H1 (cell line): ENCODE measurements at regions not wholly inside any gene's neighbourhood (a gene's known extent, or its start where the extent isn't known, plus 50 kb on each side); places are given as distances from the start of the nearest gene placed in this dataset.

Experiments
- CTCF ChIA-PET: fragments of 300-600 bp; sonication (Branson Sonifier 250); formaldehyde crosslinking; loops from one replicate; lab custom pipeline; 2021; ENCODE audit not compliant: partially characterized antibody; lab: Charles Lee
- POLR2A ChIA-PET: fragments of 300-600 bp; sonication (Branson Sonifier 250); formaldehyde crosslinking; loops from one replicate; lab custom pipeline; 2021; ENCODE audit warnings: inconsistent platforms; ENCODE audit not compliant: partially characterized antibody; lab: Charles Lee
- DNase-seq, 2 experiments: peaks; one replicate each; pipeline versions ENCODE4 v3.0.0 to v3.0.0-alpha.2; 2010 to 2022; ENCODE audit warnings: low spot score in 2 of 2, low read depth in 1 of 2, mixed read lengths in 1 of 2
- FAIRE-seq: peaks from 2 replicates; lab custom pipeline; 2011; peaks lifted over from hg19 to GRCh38; lab: Jason Lieb, UNC
- H2AFZ ChIP-seq: 2 replicates; pipeline ENCODE4 v1.8.1; 2012; ENCODE audit warnings: low read length, inconsistent platforms
- H2AK5ac ChIP-seq: 2 replicates; pipeline ENCODE4 v1.6.1; 2013; ENCODE audit warnings: low read depth, low read length
- H2BK120ac ChIP-seq: replicated peaks from 2 replicates; pipeline ENCODE3; 2013; ENCODE audit warnings: low read depth, low read length, inconsistent platforms
- H2BK12ac ChIP-seq: 2 replicates; pipeline ENCODE4 v1.6.1; 2013; ENCODE audit warnings: low read depth, low read length
- H2BK15ac ChIP-seq: 2 replicates; pipeline ENCODE4 v1.6.1; 2013; ENCODE audit warnings: low read length
- H2BK20ac ChIP-seq: 2 replicates; pipeline ENCODE4 v1.6.1; 2013; ENCODE audit warnings: low read length
- H2BK5ac ChIP-seq: 2 replicates; pipeline ENCODE4 v1.6.1; 2013; ENCODE audit warnings: low read depth, low read length
- H3K14ac ChIP-seq: 2 replicates; pipeline ENCODE4 v1.6.1; 2013; ENCODE audit warnings: inconsistent platforms; ENCODE audit not compliant: insufficient read length
- H3K18ac ChIP-seq: 2 replicates; pipeline ENCODE4 v1.6.1; 2013; ENCODE audit warnings: low read length; ENCODE audit errors: extremely low read depth
- H3K23ac ChIP-seq: 2 replicates; pipeline ENCODE4 v1.6.1; 2013; ENCODE audit warnings: inconsistent platforms; ENCODE audit not compliant: insufficient read length
- H3K23me2 ChIP-seq: 2 replicates; pipeline ENCODE4 v1.6.1; 2013; ENCODE audit warnings: low read depth, low read length
- H3K27ac ChIP-seq: 2 replicates; pipeline ENCODE4 v1.6.1; 2011; ENCODE audit warnings: low read depth, low read length, inconsistent platforms
- H3K27me3 ChIP-seq, 4 experiments: replicated peaks in 1 of 4; 1 replicate in 1 of 4; 2 replicates in 3 of 4; pipeline versions ENCODE4 v1.6.1 to v1.8.1; 2011 to 2013; ENCODE audit warnings: low read length in 3 of 4, mild to moderate bottlenecking in 3 of 4, inconsistent platforms in 2 of 4, mixed read lengths in 2 of 4, moderate library complexity in 1 of 4; ENCODE audit not compliant: control insufficient read depth in 3 of 4, insufficient read depth in 3 of 4; ENCODE audit errors: extremely low read depth in 1 of 4
- H3K36me3 ChIP-seq, 4 experiments: 2 replicates each; pipeline versions ENCODE4 v1.6.1 to v1.8.1; 2011 to 2013; ENCODE audit warnings: mild to moderate bottlenecking in 4 of 4, low read length in 3 of 4, moderate library complexity in 2 of 4, control low read depth in 1 of 4, inconsistent platforms in 1 of 4; ENCODE audit not compliant: insufficient read depth in 4 of 4, control insufficient read depth in 2 of 4
- H3K4ac ChIP-seq: replicated peaks from 2 replicates; pipeline ENCODE3; 2013; ENCODE audit warnings: low read length, low read depth, mixed read lengths, inconsistent platforms; ENCODE audit not compliant: insufficient read length
- H3K4me1 ChIP-seq, 4 experiments: replicated peaks in 1 of 4; 1 replicate in 1 of 4; 2 replicates in 3 of 4; pipeline versions ENCODE4 v1.6.1 to v1.8.1; 2011 to 2013; ENCODE audit warnings: low read length in 3 of 4, inconsistent platforms in 2 of 4, mixed read lengths in 1 of 4; ENCODE audit not compliant: insufficient read depth in 4 of 4, control insufficient read depth in 3 of 4
- H3K4me2 ChIP-seq, 2 experiments: 2 replicates each; pipeline versions ENCODE4 v1.6.1 to v1.8.1; 2011 to 2013; ENCODE audit warnings: low read depth in 2 of 2, low read length in 2 of 2, control low read depth in 1 of 2, inconsistent platforms in 1 of 2, mild to moderate bottlenecking in 1 of 2; ENCODE audit not compliant: insufficient read depth in 1 of 2
- H3K4me3 ChIP-seq, 4 experiments: fragments of 200-600, 300-600 bp in 1 of 4; sonication (generic), shearing (Covaris generic), sonication (Bioruptor Twin) in 1 of 4; 2 replicates each; pipeline versions ENCODE4 v1.5.1 to v1.8.1; 2011 to 2016; ENCODE audit warnings: low read length in 4 of 4, low read depth in 3 of 4, control low read depth in 2 of 4, inconsistent platforms in 2 of 4, mild to moderate bottlenecking in 2 of 4, mixed read lengths in 1 of 4, moderate library complexity in 1 of 4; ENCODE audit not compliant: insufficient read depth in 2 of 4; ENCODE audit errors: extremely low read depth in 1 of 4
- H3K56ac ChIP-seq: replicated peaks from 2 replicates; pipeline ENCODE3; 2013; ENCODE audit warnings: low read depth, mild to moderate bottlenecking, mixed read lengths, low read length, inconsistent platforms; ENCODE audit not compliant: insufficient read length
- H3K79me1 ChIP-seq: 2 replicates; pipeline ENCODE4 v1.6.1; 2013; ENCODE audit warnings: low read depth, low read length, control low read depth
- H3K79me2 ChIP-seq, 2 experiments: 2 replicates each; pipeline versions ENCODE4 v1.6.1 to v1.8.1; 2012 to 2013; ENCODE audit warnings: low read length in 2 of 2, mild to moderate bottlenecking in 2 of 2, inconsistent platforms in 1 of 2; ENCODE audit not compliant: insufficient read depth in 2 of 2, control insufficient read depth in 1 of 2
- H3K9ac ChIP-seq, 4 experiments: replicated peaks in 1 of 4; 1 replicate in 1 of 4; 2 replicates in 3 of 4; pipeline versions ENCODE4 v1.6.1 to v1.8.1; 2011 to 2013; ENCODE audit warnings: low read depth in 3 of 4, low read length in 3 of 4, control low read depth in 2 of 4, mild to moderate bottlenecking in 2 of 4, moderate library complexity in 2 of 4, inconsistent platforms in 1 of 4; ENCODE audit errors: extremely low read depth in 1 of 4
- H3K9me3 ChIP-seq, 2 experiments: 2 replicates each; pipeline versions ENCODE4 v1.6.1 to v1.8.1; 2012 to 2013; ENCODE audit warnings: mild to moderate bottlenecking in 2 of 2, moderate library complexity in 2 of 2, control low read depth in 1 of 2, inconsistent platforms in 1 of 2, low read depth in 1 of 2, low read length in 1 of 2, mixed read lengths in 1 of 2; ENCODE audit not compliant: insufficient read depth in 2 of 2
- H4K20me1 ChIP-seq, 2 experiments: replicated peaks in 1 of 2; 2 replicates each; pipeline versions ENCODE3 to v1.8.1; 2011 to 2013; ENCODE audit warnings: inconsistent platforms in 2 of 2, low read length in 2 of 2, mild to moderate bottlenecking in 1 of 2; ENCODE audit not compliant: insufficient read depth in 2 of 2, control insufficient read depth in 1 of 2
- H4K5ac ChIP-seq: 2 replicates; pipeline ENCODE4 v1.6.1; 2013; ENCODE audit warnings: low read length, low read depth, mixed read lengths, inconsistent platforms; ENCODE audit not compliant: insufficient read length
- H4K8ac ChIP-seq: 2 replicates; pipeline ENCODE4 v1.8.0; 2013; ENCODE audit warnings: mild to moderate bottlenecking, moderate library complexity, low read length, inconsistent platforms; ENCODE audit not compliant: insufficient read depth; ENCODE audit errors: extremely low read depth
- H4K91ac ChIP-seq: replicated peaks from 2 replicates; pipeline ENCODE3; 2013; ENCODE audit warnings: low read length, mixed read lengths, inconsistent platforms; ENCODE audit not compliant: insufficient read length
- KDM4A ChIP-seq: IDR thresholded peaks from one replicate; pipeline ENCODE4 v1.7.1; 2012; ENCODE audit warnings: low read depth, mild to moderate bottlenecking, moderate library complexity, low read length, inconsistent platforms; ENCODE audit not compliant: severe bottlenecking
- KDM5A ChIP-seq: fragments of 200-600 bp; IDR thresholded peaks from 2 replicates; pipeline ENCODE4 v1.7.1; 2012; ENCODE audit warnings: mild to moderate bottlenecking, low read length, inconsistent platforms, mixed read lengths
- SIN3A ChIP-seq, 2 experiments: IDR thresholded peaks in 1 of 2; conservative IDR thresholded peaks in 1 of 2; 2 replicates each; pipeline ENCODE4 v1.6.1; 2011 to 2012; ENCODE audit warnings: low read length in 2 of 2, improper control_type of control experiment in 1 of 2, low read depth in 1 of 2, mild to moderate bottlenecking in 1 of 2
- SP4 ChIP-seq: IDR thresholded peaks from 2 replicates; pipeline ENCODE4 v1.6.1; 2012; ENCODE audit warnings: low read length, inconsistent platforms
- YY1 ChIP-seq: IDR thresholded peaks from 2 replicates; pipeline ENCODE4 v1.6.1; 2011; ENCODE audit warnings: low read depth, mild to moderate bottlenecking, low read length
- WGBS, 2 experiments: shearing (Covaris generic) in 1 of 2; methylation state at CpG; one replicate each; pipeline versions ENCODE4 v1.1.6 to v1.1.7; 2013 to 2015; ENCODE audit warnings: low lambda C conversion rate in 2 of 2, mixed read lengths in 2 of 2, inconsistent platforms in 1 of 2, low coverage in 1 of 2, missing lambda C conversion rate in 1 of 2; ENCODE audit not compliant: insufficient replicate concordance in 2 of 2, insufficient coverage in 1 of 2, insufficient read length in 1 of 2; ENCODE audit errors: extremely low coverage in 1 of 2, missing lambda C conversion rate in 1 of 2; 5-methylcytosine and 5-hydroxymethylcytosine counted together

- FAIRE-seq (no peak), DNase-seq (no peak)
- H3K79me2 ChIP-seq, result no peaks in the 10 kb centered on the region
- no peak overlapping the region for H4K91ac ChIP-seq
- ChIA-PET POLR2A (no interaction called here), CTCF (no interaction called here)
- no peak overlapping the region for H3K14ac ChIP-seq
- H3K9ac ChIP-seq, result no peak overlapping the region
- no peak overlapping the region for H4K8ac ChIP-seq
- no peaks in the 10 kb centered on the region for H3K79me1 ChIP-seq
- no peaks in the 10 kb centered on the region for H3K23me2 ChIP-seq
- no peak overlapping the region for H2BK5ac ChIP-seq
- no peaks in the 10 kb centered on the region for H4K20me1 ChIP-seq
- TF ChIP-seq SP4 (no peak), SIN3A (conservative IDR thresholded peaks at IDR 0.05 in 1 of 2, IDR thresholded peaks at IDR 0.05 in 1 of 2; ENCODE audit: low read depth in 1 of 2, low read length in 2 of 2) (no peak), KDM4A (no peak), YY1 (no peak), KDM5A (no peak)
- no peak overlapping the region for H2BK12ac ChIP-seq
- no peak overlapping the region for H3K23ac ChIP-seq
- no peak overlapping the region for H2AFZ ChIP-seq
- 92% methylated on average over 2 of the region's 2 CpGs; no CpG with 5 or more reads in 1 of the 2 experiments for WGBS, 2 experiments
- no peak overlapping the region for H2AK5ac ChIP-seq
- no peaks in the 10 kb centered on the region for H3K9me3 ChIP-seq
- no peak overlapping the region for H3K56ac ChIP-seq
- H3K4me2 ChIP-seq, result no peak overlapping the region
- H3K18ac ChIP-seq, result no peak overlapping the region
- no peak overlapping the region for H4K5ac ChIP-seq
- H3K36me3 ChIP-seq, result no peaks in the 10 kb centered on the region
- no peak overlapping the region for H3K4me3 ChIP-seq
- no peak overlapping the region for H3K4ac ChIP-seq
- peaks cover 0 to 2% (median under 1%) of the 10 kb centered on the region in 4 experiments; a peak in 2 of 7 replicates for H3K4me1 ChIP-seq
- H2BK20ac ChIP-seq, result no peak overlapping the region
- no peak overlapping the region for H2BK15ac ChIP-seq
- H3K27ac ChIP-seq, result no peak overlapping the region
- H3K27me3 ChIP-seq, result no peaks in the 10 kb centered on the region
- no peak overlapping the region for H2BK120ac ChIP-seq
These were observed 78.4 kb downstream of the LUZP4 start for GRCh38 chrX:115367951-115368350.
